OCI-LY1 (cell line): ENCODE measurements at regions not wholly inside any gene's neighbourhood (a gene's known extent, or its start where the extent isn't known, plus 50 kb on each side); places are given as distances from the start of the nearest gene placed in this dataset.

Experiments
- H2AFZ ChIP-seq: fragments of 200-600 bp; sonication (generic), shearing (Covaris generic); 2 replicates; pipeline ENCODE4 v1.6.0; 2014; ENCODE audit warnings: antibody characterized with exemption, mild to moderate bottlenecking, low read length
- H3F3A ChIP-seq: fragments of 200-600 bp; sonication (generic), shearing (Covaris generic); 2 replicates; pipeline ENCODE4 v1.6.0; 2014; ENCODE audit warnings: mild to moderate bottlenecking, antibody characterized with exemption, low read length, moderate library complexity; ENCODE audit not compliant: insufficient read depth
- H3K27ac ChIP-seq: fragments of 200-600 bp; sonication (generic); 2 replicates; pipeline ENCODE4 v1.5.1; 2014; ENCODE audit warnings: low read length, mixed run types, mild to moderate bottlenecking, low read depth; ENCODE audit not compliant: poor library complexity, severe bottlenecking
- H3K27me3 ChIP-seq: fragments of 200-600 bp; sonication (generic); 2 replicates; pipeline ENCODE4 v1.6.0; 2014; ENCODE audit warnings: antibody characterized with exemption, mild to moderate bottlenecking, low read length, moderate library complexity; ENCODE audit not compliant: insufficient read depth
- H3K36me3 ChIP-seq: fragments of 200-600 bp; sonication (generic); 2 replicates; pipeline ENCODE4 v1.6.1; 2014; ENCODE audit warnings: mild to moderate bottlenecking, antibody characterized with exemption, low read length, moderate library complexity, mixed read lengths; ENCODE audit not compliant: insufficient read depth
- H3K4me1 ChIP-seq: fragments of 200-600 bp; sonication (generic); 2 replicates; pipeline ENCODE4 v1.5.1; 2014; ENCODE audit warnings: mild to moderate bottlenecking, low read length, moderate library complexity; ENCODE audit not compliant: insufficient read depth, severe bottlenecking
- H3K4me2 ChIP-seq: fragments of 200-600 bp; sonication (generic), shearing (Covaris generic); 2 replicates; pipeline ENCODE4 v1.6.1; 2014; ENCODE audit warnings: low read length
- H3K4me3 ChIP-seq: fragments of 200-600 bp; sonication (generic); 2 replicates; pipeline ENCODE4 v1.5.1; 2014; ENCODE audit warnings: low read length, low read depth, mild to moderate bottlenecking, mixed read lengths; ENCODE audit not compliant: poor library complexity, severe bottlenecking
- H3K79me2 ChIP-seq: fragments of 200-600 bp; shearing (Covaris generic); 2 replicates; pipeline ENCODE4 v1.6.1; 2016; ENCODE audit warnings: mixed run types, low read length, mixed read lengths; ENCODE audit not compliant: insufficient read depth
- H3K9ac ChIP-seq: fragments of 200-600 bp; sonication (generic), shearing (Covaris generic); 2 replicates; pipeline ENCODE4 v1.6.1; 2014; ENCODE audit warnings: mild to moderate bottlenecking, low read length, mixed read lengths
- H3K9me2 ChIP-seq: fragments of 200-600 bp; sonication (generic), shearing (Covaris generic); 2 replicates; pipeline ENCODE4 v1.6.1; 2014; ENCODE audit warnings: low read depth, mild to moderate bottlenecking, low read length, mixed read lengths
- H3K9me3 ChIP-seq: fragments of 200-600 bp; shearing (Covaris generic); 2 replicates; pipeline ENCODE4 v1.6.1; 2014; ENCODE audit warnings: low read length, mixed read lengths
- H4K20me1 ChIP-seq: fragments of 200-600 bp; sonication (generic), shearing (Covaris generic); 2 replicates; pipeline ENCODE4 v1.6.0; 2016; ENCODE audit warnings: mild to moderate bottlenecking, low read length; ENCODE audit not compliant: insufficient read depth
- CTCF ChIP-seq: fragments of 200-600 bp; sonication (generic), shearing (Covaris generic); IDR thresholded peaks from 2 replicates; pipeline ENCODE4 v1.5.1; 2017; ENCODE audit warnings: mild to moderate bottlenecking, antibody characterized with exemption, low read length, moderate library complexity, mixed read lengths
- EZH2 ChIP-seq: fragments of 200-600 bp; sonication (generic), shearing (Covaris generic); IDR thresholded peaks from 2 replicates; pipeline ENCODE4 v1.8.0; 2017; ENCODE audit warnings: borderline replicate concordance, mixed run types, mild to moderate bottlenecking, antibody characterized with exemption, low read length, moderate library complexity, mixed read lengths

GRCh38 chr16:86929057-86929871, 350.9 kb downstream of the FOXL1 start:
- no peaks in the 10 kb centered on the region for H3K4me1 ChIP-seq
- no peak overlapping the region for H3K4me3 ChIP-seq
- TF ChIP-seq CTCF, result no peak
- TF ChIP-seq EZH2, result no peak
- H3K27ac ChIP-seq, result no peak overlapping the region
- peaks cover 10% of the 10 kb centered on the region; the same call in 1 of the 2 replicates for H3K27me3 ChIP-seq
- no peaks in the 10 kb centered on the region for H3K79me2 ChIP-seq
- H3K4me2 ChIP-seq, result no peak overlapping the region
- no peaks in the 10 kb centered on the region for H3K9me3 ChIP-seq
- H3F3A ChIP-seq, result no peaks in the 10 kb centered on the region
- no peaks in the 10 kb centered on the region for H3K9me2 ChIP-seq
- no peak overlapping the region for H3K9ac ChIP-seq
- H2AFZ ChIP-seq, result no peak overlapping the region
- no peaks in the 10 kb centered on the region for H3K36me3 ChIP-seq
- no peaks in the 10 kb centered on the region for H4K20me1 ChIP-seq

GRCh38 chr16:86930001-86930400, 351.7 kb downstream of the FOXL1 start:
- no peak overlapping the region for H3K4me3 ChIP-seq
- no peaks in the 10 kb centered on the region for H3K4me1 ChIP-seq

GRCh38 chr16:86930663-86931373, 352.5 kb downstream of the FOXL1 start:
- Histone ChIP-seq H4K20me1 (no peaks in the 10 kb centered on the region), H3K9me2 (no peaks in the 10 kb centered on the region), H3F3A (no peaks in the 10 kb centered on the region), H3K27me3 (peaks cover 10% of the 10 kb centered on the region; the same call in 1 of the 2 replicates), H3K4me3 (no peak overlapping the region), H2AFZ (no peak overlapping the region), H3K4me2 (no peak overlapping the region), H3K36me3 (no peaks in the 10 kb centered on the region), H3K27ac (no peak overlapping the region), H3K9me3 (no peaks in the 10 kb centered on the region), H3K9ac (no peak overlapping the region), H3K4me1 (no peaks in the 10 kb centered on the region), H3K79me2 (no peaks in the 10 kb centered on the region)
- TF ChIP-seq EZH2, result no peak

More at GRCh38 chr16:86930001-86930400, 351.7 kb downstream of the FOXL1 start:
- Histone ChIP-seq H3K9me3 (no peaks in the 10 kb centered on the region), H3K9ac (no peak overlapping the region), H3K36me3 (no peaks in the 10 kb centered on the region), H2AFZ (no peak overlapping the region), H3K79me2 (no peaks in the 10 kb centered on the region), H3K27ac (no peak overlapping the region), H3K27me3 (peaks cover 10% of the 10 kb centered on the region; the same call in 1 of the 2 replicates), H4K20me1 (no peaks in the 10 kb centered on the region), H3F3A (no peaks in the 10 kb centered on the region), H3K9me2 (no peaks in the 10 kb centered on the region), H3K4me2 (no peak overlapping the region)
- TF ChIP-seq CTCF (no peak), EZH2 (no peak)
